Limb (tissue), 2 donors: ENCODE measurements at regions not wholly inside any gene's neighbourhood (a gene's known extent, or its start where the extent isn't known, plus 50 kb on each side); places are given as distances from the start of the nearest gene placed in this dataset.

Source experiments
- DNase-seq, 2 donors: peaks; one replicate each; pipeline ENCODE4 v3.0.0-alpha.2; 2016; ENCODE audit errors: extremely low spot score in 2 of 2

- DNase-seq = peak in 1 of 2 donors; percentile 47
Measured at GRCh38 chr17:5694551-5694950, 110.2 kb upstream of the NLRP1 start.

DNA sequence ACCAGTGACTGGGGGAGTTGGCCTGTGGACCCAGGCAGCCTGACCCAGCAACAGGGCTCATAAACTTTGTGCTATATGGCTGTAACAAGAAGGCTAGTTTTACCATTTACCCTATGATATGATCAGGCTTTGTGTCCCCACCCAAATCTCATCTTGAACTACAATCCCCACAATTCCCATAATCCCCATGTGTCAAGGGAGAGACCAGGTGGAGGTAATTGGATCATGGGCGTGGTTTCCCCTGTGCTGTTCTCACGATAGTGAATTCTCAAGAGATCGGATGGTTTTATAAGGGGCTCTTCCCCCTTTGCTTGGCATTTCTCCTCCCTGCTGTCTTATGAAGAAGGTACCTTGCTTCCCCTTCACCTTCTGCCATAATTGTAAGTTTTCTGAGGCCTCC lies 111.2 kb upstream of the NLRP1 start:
- no peak for DNase-seq

- DNase-seq = no peak
Measured at GRCh38 chr17:5698959-5699358, 114.7 kb upstream of the NLRP1 start.

- no peak for DNase-seq
Measured at GRCh38 chr17:5699814-5700213, 115.5 kb upstream of the NLRP1 start.

GRCh38 chr17:5700745-5701144 lies 116.4 kb upstream of the NLRP1 start:
- no peak for DNase-seq

DNA sequence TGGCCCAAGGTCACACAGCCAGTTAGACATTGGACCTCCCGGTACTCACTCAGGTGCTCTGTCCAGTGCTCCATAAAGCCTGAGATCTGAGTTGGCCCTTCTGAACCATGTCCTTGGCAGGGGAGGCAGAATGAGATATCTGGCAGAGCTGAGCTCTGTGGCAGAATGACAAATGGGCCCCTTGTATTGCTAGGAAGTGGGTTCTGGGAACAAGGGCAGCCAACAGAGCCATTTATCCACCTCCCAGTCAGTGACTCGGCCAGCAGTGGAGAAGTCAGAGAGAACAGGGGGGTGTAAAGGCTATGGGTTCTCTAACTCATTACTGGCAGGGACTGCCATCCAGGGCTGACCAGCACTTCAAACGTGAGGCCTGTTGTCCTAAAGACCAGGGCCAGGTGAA lies 117.1 kb upstream of the NLRP1 start:
- DNase-seq = no peak

DNA sequence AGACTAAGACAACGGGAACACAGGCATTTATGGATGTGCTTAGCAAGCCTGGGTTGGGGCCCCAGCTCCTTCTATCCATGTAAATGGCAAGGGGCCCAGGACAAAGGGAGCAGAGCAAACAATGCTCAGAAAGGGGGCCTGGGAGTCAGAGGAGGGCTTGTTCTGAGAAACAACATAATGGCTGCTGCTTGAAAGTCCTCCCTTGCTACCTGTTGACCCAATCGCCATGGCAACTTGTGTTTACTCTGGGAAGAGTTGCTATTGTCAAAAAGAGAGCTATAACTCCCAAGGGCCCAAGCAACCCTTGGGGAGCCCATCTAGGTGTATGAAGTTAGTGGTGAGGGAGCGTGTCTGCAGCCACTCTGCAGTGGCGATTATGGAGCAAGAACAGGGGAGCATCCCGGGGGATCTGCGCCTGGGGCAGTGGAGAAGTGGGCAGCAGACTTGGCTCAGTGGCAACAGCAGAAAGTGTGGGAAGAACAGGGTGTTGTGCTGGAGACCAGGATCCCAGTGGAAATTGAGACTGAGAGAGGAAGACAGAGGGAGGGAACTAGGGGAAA lies 118.7 kb upstream of the NLRP1 start:
- DNase-seq = no peak

GRCh38 chr17:5703736-5704135 lies 119.4 kb upstream of the NLRP1 start:
- DNase-seq = no peak

DNA sequence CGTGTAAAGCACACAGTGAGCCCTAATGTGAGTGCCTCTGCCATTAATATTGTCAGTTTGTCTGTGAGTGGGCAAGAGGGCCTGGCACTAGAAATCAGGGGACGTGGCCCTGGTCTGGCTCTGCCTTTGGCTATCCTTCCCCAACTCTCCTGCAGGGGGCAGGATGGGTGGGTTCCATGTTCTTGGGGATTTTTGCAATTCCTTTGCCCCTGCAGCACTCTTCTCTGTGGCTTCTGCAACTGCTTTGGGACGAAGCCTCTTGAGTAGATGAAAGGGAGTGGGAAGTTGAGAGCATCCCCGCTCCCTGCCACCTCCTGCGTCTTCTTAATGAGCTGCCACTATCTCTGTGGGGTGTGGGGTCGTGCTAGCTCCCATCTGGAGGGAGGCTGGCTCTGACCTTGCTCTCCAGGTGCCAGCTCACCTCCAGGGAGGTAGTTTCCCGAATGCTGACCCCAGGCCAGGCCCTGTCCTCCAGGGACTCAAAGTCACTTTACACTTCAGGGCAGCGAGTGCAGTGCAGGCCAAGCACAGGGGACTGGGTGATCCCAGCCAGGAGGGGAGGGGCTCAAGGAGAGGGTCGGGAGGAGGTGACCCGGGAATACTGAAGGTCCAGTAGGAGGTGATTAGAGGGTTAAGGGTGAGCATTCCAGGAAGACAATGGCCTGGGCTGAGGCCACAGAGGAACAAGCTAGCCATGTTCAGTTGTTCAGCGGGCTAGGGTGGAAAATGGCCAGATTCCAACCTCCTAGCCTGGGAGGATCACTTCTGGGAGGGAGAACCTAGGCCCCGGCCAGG lies 121.0 kb upstream of the NLRP1 start:
- no peak for DNase-seq

GRCh38 chr17:5705876-5706576 lies 121.7 kb upstream of the NLRP1 start:
- no peak for DNase-seq

- DNase-seq = peak; percentile 51 to 77
Measured at GRCh38 chr17:5706577-5707210, 122.4 kb upstream of the NLRP1 start.

GRCh38 chr17:5707482-5707881 lies 123.2 kb upstream of the NLRP1 start:
- no peak for DNase-seq

DNA sequence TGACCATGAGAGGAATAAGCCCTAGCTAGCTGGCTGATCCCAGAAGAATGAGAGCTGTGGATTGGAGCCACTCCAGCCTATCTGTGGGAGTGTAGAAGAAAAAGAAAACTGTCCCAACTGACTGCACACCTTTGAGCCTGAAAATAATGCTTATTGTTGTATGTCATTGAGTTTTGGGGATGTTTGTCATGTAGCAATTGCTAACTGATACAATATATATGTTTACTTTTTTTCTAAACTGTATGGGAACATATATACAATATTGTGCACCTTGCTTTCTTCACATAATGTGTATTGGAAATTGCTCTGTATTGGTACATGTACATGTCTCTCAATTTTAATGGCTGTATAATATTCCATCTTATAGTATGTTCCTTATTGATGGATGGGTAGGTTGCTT lies 124.0 kb upstream of the NLRP1 start:
- DNase-seq = no peak

- no peak for DNase-seq
Measured at GRCh38 chr17:5711344-5711743, 127.0 kb upstream of the NLRP1 start.

DNA sequence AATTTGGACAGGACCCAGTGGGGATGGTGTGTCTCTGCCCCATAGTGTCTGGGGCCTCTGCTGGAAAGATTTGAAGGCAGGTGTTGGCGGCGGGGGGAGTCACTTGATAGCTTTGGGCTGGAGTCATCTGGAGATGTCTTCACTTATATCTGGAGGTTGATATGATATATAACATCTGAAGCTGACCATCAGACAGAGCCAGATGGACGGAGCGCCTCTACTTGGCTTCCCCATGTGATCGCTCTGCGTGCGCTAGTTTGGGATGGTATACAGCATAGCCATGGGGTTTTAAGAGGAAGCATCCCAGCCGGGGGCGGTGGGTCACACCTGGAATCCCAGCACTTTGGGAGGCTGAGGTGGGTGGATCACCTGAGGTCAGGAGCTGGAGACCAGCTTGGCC lies 130.7 kb upstream of the NLRP1 start:
- DNase-seq = no peak

GRCh38 chr17:5715478-5715877 lies 131.2 kb upstream of the NLRP1 start:
- DNase-seq = no peak

DNA sequence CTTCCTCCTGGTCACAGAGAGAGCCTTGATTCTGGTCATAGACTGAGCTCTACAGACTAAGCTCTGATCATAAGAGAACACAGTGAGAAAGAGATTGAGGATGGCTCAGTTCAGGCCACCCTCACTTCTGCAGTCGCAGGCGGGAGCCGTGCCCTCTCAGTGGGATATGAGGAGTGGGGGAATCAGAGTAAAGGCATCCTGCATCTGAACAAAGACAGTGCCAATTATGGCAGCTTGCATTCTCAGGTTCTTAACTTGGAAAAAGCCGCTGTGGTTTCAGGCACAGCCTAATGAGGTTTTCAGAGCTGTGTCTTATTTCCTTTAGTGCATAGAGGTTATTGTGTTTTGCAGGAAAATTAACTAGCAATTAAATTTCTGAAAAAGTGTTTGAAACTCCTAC lies 134.4 kb upstream of the NLRP1 start:
- no peak for DNase-seq

DNA sequence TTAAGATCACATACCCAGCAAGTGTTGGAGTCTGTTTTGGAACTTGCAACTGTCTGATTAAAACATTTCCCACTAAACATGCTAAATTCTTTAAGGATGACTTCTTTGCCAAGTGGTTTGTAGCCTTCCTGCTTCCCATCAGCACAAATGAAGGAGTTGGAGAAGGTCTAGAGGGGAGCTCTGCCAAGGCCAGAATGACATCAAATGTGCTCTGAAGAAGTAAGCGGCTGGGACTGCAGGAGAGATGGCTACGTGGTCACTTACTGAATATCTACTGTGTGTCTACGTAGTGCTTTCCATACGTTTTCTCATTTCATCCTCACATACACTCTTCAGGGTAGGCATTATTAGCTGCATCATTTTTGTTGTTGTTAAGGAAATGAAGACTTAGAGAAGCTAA lies 135.7 kb upstream of the NLRP1 start:
- DNase-seq = no peak

GRCh38 chr17:5730373-5730772 lies 146.1 kb upstream of the NLRP1 start:
- DNase-seq = no peak

GRCh38 chr17:5740937-5741336 lies 156.6 kb upstream of the NLRP1 start:
- no peak for DNase-seq

DNA sequence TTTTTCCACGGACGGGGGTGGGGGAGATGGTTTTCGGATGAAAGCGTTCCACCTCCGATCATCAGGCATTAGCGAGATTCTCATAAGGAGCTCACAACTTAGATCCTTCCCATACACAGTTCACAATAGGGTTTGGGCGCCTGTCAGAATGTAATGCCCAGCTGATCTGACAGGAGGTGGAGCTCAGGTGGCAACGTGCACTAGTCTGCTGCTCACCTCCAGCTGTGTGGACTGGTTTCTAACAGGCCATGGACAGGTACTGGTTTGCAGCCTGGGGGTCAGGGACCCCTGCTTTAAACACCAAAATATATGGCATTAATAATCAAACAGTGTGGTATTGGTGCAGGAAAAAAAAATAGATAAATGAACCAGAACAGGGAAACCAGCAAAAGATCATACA lies 157.5 kb upstream of the NLRP1 start:
- DNase-seq = no peak

GRCh38 chr17:5745111-5745813 lies 161.0 kb upstream of the NLRP1 start:
- DNase-seq = no peak
